Cardiac muscle cell (in vitro differentiated cells and primary cell): ENCODE measurements at regions not wholly inside any gene's neighbourhood (a gene's known extent, or its start where the extent isn't known, plus 50 kb on each side); places are given as distances from the start of the nearest gene placed in this dataset.
"Not testable (repeated sequence)": the region's sequence is repeated elsewhere in the genome, so short reads cannot be mapped to it uniquely, and the experiment has no call there.

Experiments used
- DNase-seq, 2 donors: peaks; one replicate each; pipeline versions ENCODE4 v3.0.0 to v3.0.0-alpha.2; 2010 to 2017; ENCODE audit warnings: low read depth in 1 of 2, low spot score in 1 of 2
- H3K27ac ChIP-seq: fragments of 200-600 bp; sonication (generic); 2 replicates; pipeline ENCODE4 v1.5.1; 2016
- H3K27me3 ChIP-seq: fragments of 200-600 bp; sonication (generic); 2 replicates; pipeline ENCODE4 v1.6.0; 2016; ENCODE audit warnings: control low read depth
- H3K36me3 ChIP-seq: fragments of 200-600 bp; sonication (generic); 2 replicates; pipeline ENCODE4 v1.5.1; 2016; ENCODE audit warnings: control low read depth
- H3K4me1 ChIP-seq: fragments of 200-600 bp; sonication (generic); 2 replicates; pipeline ENCODE4 v1.8.1; 2017; ENCODE audit warnings: low read depth, mild to moderate bottlenecking, mixed run types
- H3K4me3 ChIP-seq: fragments of 200-600 bp; sonication (generic); 2 replicates; pipeline ENCODE4 v1.5.1; 2016; ENCODE audit warnings: mild to moderate bottlenecking
- H3K9me3 ChIP-seq: fragments of 200-600 bp; sonication (generic); 2 replicates; pipeline ENCODE4 v1.5.1; 2017; ENCODE audit warnings: low read depth, mild to moderate bottlenecking, control low read depth
- TF ChIP-seq, protein P1 (sequence below): IDR thresholded peaks from 2 replicates; pipeline ENCODE4 v1.5.1; 2012; ENCODE audit warnings: low read depth, mild to moderate bottlenecking, low read length

- TF ChIP-seq, protein P1, sequence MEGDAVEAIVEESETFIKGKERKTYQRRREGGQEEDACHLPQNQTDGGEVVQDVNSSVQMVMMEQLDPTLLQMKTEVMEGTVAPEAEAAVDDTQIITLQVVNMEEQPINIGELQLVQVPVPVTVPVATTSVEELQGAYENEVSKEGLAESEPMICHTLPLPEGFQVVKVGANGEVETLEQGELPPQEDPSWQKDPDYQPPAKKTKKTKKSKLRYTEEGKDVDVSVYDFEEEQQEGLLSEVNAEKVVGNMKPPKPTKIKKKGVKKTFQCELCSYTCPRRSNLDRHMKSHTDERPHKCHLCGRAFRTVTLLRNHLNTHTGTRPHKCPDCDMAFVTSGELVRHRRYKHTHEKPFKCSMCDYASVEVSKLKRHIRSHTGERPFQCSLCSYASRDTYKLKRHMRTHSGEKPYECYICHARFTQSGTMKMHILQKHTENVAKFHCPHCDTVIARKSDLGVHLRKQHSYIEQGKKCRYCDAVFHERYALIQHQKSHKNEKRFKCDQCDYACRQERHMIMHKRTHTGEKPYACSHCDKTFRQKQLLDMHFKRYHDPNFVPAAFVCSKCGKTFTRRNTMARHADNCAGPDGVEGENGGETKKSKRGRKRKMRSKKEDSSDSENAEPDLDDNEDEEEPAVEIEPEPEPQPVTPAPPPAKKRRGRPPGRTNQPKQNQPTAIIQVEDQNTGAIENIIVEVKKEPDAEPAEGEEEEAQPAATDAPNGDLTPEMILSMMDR, result no peak
- Histone ChIP-seq H3K4me3 (no peak overlapping the region), H3K27me3 (no peaks in the 10 kb centered on the region), H3K27ac (no peak overlapping the region), H3K9me3 (no peaks in the 10 kb centered on the region), H3K36me3 (no peaks in the 10 kb centered on the region), H3K4me1 (no peaks in the 10 kb centered on the region)
- DNase-seq, result no peak
Measured at GRCh38 chr12:59059088-59059935, 139.0 kb upstream of the LRIG3 start.

GRCh38 chr12:59056966-59057365, 136.7 kb upstream of the LRIG3 start:
- Histone ChIP-seq H3K36me3 (no peaks in the 10 kb centered on the region), H3K4me3 (no peak overlapping the region)
- TF ChIP-seq, protein P1, result no peak

DNA sequence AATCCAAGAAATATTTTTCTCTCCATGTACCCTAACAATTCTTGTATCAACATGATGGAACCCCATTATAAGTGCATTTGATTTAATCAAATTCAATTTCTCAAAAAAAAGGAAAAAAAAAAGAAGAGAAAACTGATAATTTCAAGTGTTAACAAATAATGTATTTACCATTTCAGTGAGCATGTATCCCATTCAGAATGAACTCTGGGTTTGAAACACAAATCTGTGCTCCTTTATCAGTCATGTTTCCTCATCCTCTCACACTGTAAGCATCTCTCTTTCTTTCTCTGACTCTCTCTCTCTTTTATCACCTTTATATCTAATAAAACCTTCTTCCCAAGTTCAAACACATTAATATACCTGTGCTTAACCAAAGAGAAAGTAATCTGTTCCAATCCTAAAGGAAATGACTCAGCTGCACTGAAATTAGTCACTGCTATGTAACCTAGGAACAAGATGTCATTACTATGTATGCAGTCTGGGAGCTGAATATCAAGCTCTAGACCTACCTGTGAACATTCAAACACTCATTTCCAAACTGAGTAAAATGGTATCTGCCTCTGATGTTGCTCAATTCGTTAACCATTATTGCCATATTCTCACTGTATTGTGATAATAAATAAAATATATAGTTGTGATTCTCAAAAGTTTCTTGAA, 135.0 kb upstream of the LRIG3 start:
- Histone ChIP-seq H3K36me3 (no peaks in the 10 kb centered on the region), H3K27ac (no peak overlapping the region), H3K4me3 (no peak overlapping the region), H3K27me3 (no peaks in the 10 kb centered on the region), H3K9me3 (no peaks in the 10 kb centered on the region), H3K4me1 (no peaks in the 10 kb centered on the region)
- peak in 1 of 2 donors; percentile 55 for DNase-seq
- TF ChIP-seq, protein P1, result no peak

More at GRCh38 chr12:59056966-59057365, 136.7 kb upstream of the LRIG3 start:
- no peaks in the 10 kb centered on the region for H3K4me1 ChIP-seq
- H3K27ac ChIP-seq, result no peak overlapping the region
- no peaks in the 10 kb centered on the region for H3K27me3 ChIP-seq
- DNase-seq, result no peak
- H3K9me3 ChIP-seq, result no peaks in the 10 kb centered on the region

DNA sequence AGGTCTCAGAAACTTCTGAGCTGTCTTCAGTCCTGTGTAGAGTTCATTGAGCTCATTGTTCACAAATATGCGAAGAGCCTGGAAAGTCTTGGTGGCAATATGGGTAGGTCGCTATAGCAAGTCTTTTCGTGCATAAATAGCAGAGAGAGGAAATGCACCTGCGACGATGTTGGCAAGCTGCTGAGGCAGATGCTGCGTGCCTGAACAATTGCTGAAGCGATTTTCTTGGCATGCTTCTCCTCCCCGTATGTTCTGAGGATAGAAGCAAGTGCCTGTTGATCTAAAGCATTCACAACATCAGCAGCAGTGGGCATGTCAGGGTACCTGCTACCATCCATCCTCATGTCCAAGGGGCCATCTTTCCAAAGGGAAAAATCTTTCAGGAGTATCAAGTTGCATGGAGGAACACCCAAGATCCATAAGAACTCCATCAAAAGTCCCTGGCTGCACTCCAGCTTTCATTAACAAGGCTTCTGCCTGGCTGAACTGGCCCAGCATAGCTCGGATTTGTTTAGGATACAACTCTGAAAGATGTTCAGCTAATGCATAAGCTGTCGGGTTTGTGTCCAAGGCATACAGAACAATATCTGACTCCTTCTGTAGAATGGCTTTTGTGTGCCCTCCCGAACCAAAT, 133.1 kb upstream of the LRIG3 start:
- not testable (repeated sequence) for H3K4me3 ChIP-seq, H3K4me1 ChIP-seq, H3K36me3 ChIP-seq, DNase-seq, H3K27ac ChIP-seq, H3K27me3 ChIP-seq, H3K9me3 ChIP-seq

- Histone ChIP-seq H3K27ac (no peak overlapping the region), H3K36me3 (no peaks in the 10 kb centered on the region), H3K4me1 (no peaks in the 10 kb centered on the region), H3K9me3 (no peaks in the 10 kb centered on the region), H3K4me3 (no peak overlapping the region), H3K27me3 (no peaks in the 10 kb centered on the region)
- TF ChIP-seq, protein P1, result no peak
- no peak for DNase-seq
Measured at GRCh38 chr12:59046763-59047534, 126.6 kb upstream of the LRIG3 start.
